IMR-90 (cell line): ENCODE measurements at regions not wholly inside any gene's neighbourhood (a gene's known extent, or its start where the extent isn't known, plus 50 kb on each side); places are given as distances from the start of the nearest gene placed in this dataset.

ENCODE experiments used
- ATAC-seq: fragments of 200-7000 bp; cut with Tn5 transposase; 2 replicates; pipeline ENCODE4 v1.9.1; 2020; ENCODE audit warnings: low read depth, mild to moderate bottlenecking, moderate library complexity
- BruUV-seq: library from RNA; stranded (reverse); fragments of 400-500 nt; replicated peaks from 2 replicates; lab custom pipeline; 2021; lab: Mats Ljungman, UMichigan
- CTCF ChIA-PET: fragments of 300-600 bp; formaldehyde crosslinking; extraction: SDS; loops from one replicate; lab custom pipeline; 2021; ENCODE audit warnings: antibody characterized with exemption; lab: Yijun Ruan, JAX
- POLR2A ChIA-PET: fragments of 300-600 bp; sonication (Branson Sonifier 250); formaldehyde crosslinking; loops from one replicate; lab custom pipeline; 2022; ENCODE audit warnings: antibody characterized with exemption; ENCODE audit not compliant: unreplicated experiment; lab: Charles Lee
- DNase-seq: peaks from one replicate; pipeline ENCODE4 v3.0.0; 2013
- H2AFZ ChIP-seq: replicated peaks from 2 replicates; pipeline ENCODE3; 2013; ENCODE audit warnings: low read length, mild to moderate bottlenecking; ENCODE audit not compliant: poor library complexity
- H2AK5ac ChIP-seq: 2 replicates; pipeline ENCODE4 v1.6.1; 2013; ENCODE audit warnings: low read depth, low read length, inconsistent platforms
- H2AK9ac ChIP-seq: replicated peaks from 2 replicates; pipeline ENCODE3; 2013; ENCODE audit warnings: mild to moderate bottlenecking, low read depth, low read length, moderate library complexity; ENCODE audit not compliant: poor library complexity
- H2BK120ac ChIP-seq: 2 replicates; pipeline ENCODE4 v1.6.1; 2013; ENCODE audit warnings: low read depth, low read length, inconsistent platforms
- H2BK15ac ChIP-seq: 3 replicates; pipeline ENCODE4 v1.6.1; 2013; ENCODE audit warnings: low read depth, low read length, inconsistent platforms
- H2BK20ac ChIP-seq: 2 replicates; pipeline ENCODE4 v1.6.1; 2013; ENCODE audit warnings: low read depth, mild to moderate bottlenecking, inconsistent platforms, low read length, moderate library complexity
- H2BK5ac ChIP-seq: 2 replicates; pipeline ENCODE4 v1.6.1; 2013; ENCODE audit warnings: mild to moderate bottlenecking, low read depth, low read length, inconsistent platforms; ENCODE audit not compliant: poor library complexity, severe bottlenecking
- H3K14ac ChIP-seq: replicated peaks from 2 replicates; pipeline ENCODE4 v1.6.1; 2013; ENCODE audit warnings: low read depth, low read length, inconsistent platforms
- H3K18ac ChIP-seq: 2 replicates; pipeline ENCODE4 v1.6.1; 2013; ENCODE audit warnings: low read depth, low read length, control low read depth
- H3K23ac ChIP-seq: 2 replicates; pipeline ENCODE4 v1.6.1; 2013; ENCODE audit warnings: low read depth, low read length, inconsistent platforms
- H3K27ac ChIP-seq: 2 replicates; pipeline ENCODE4 v1.5.1; 2013; ENCODE audit warnings: mild to moderate bottlenecking, control low read depth, low read length; ENCODE audit not compliant: insufficient read depth
- H3K27me3 ChIP-seq: 2 replicates; pipeline ENCODE4 v1.6.1; 2013; ENCODE audit warnings: low read length; ENCODE audit not compliant: control insufficient read depth, insufficient read depth
- H3K36me3 ChIP-seq: 2 replicates; pipeline ENCODE4 v1.6.1; 2013; ENCODE audit warnings: low read length, mixed read lengths; ENCODE audit not compliant: control insufficient read depth, insufficient read depth
- H3K4ac ChIP-seq: 2 replicates; pipeline ENCODE4 v1.6.1; 2013; ENCODE audit warnings: low read depth, low read length, inconsistent platforms
- H3K4me1 ChIP-seq: 2 replicates; pipeline ENCODE4 v1.6.1; 2013; ENCODE audit warnings: low read length, mixed read lengths; ENCODE audit not compliant: control insufficient read depth, insufficient read depth
- H3K4me2 ChIP-seq: 2 replicates; pipeline ENCODE4 v1.6.1; 2013; ENCODE audit warnings: low read depth, mild to moderate bottlenecking, control low read depth, low read length, moderate library complexity
- H3K4me3 ChIP-seq: 2 replicates; pipeline ENCODE4 v1.5.1; 2013; ENCODE audit warnings: low read depth, mild to moderate bottlenecking, control low read depth, low read length, moderate library complexity; ENCODE audit not compliant: insufficient read depth
- H3K56ac ChIP-seq: 2 replicates; pipeline ENCODE4 v1.6.1; 2013; ENCODE audit warnings: low read length, inconsistent platforms; ENCODE audit not compliant: insufficient read depth; ENCODE audit errors: extremely low read depth
- H3K79me1 ChIP-seq, 2 experiments: 2 replicates each; pipeline ENCODE4 v1.6.1; 2013; ENCODE audit warnings: low read length in 2 of 2, inconsistent platforms in 1 of 2, low read depth in 1 of 2
- H3K9ac ChIP-seq: 2 replicates; pipeline ENCODE4 v1.6.1; 2013; ENCODE audit warnings: low read depth, low read length, control low read depth
- H3K9me1 ChIP-seq: 2 replicates; pipeline ENCODE4 v1.6.1; 2013; ENCODE audit warnings: low read length, inconsistent platforms; ENCODE audit not compliant: insufficient read depth
- H3K9me3 ChIP-seq: 2 replicates; pipeline ENCODE4 v1.6.1; 2013; ENCODE audit warnings: low read length; ENCODE audit not compliant: control insufficient read depth, insufficient read depth
- H4K20me1 ChIP-seq: 2 replicates; pipeline ENCODE4 v1.6.1; 2013; ENCODE audit warnings: low read length, inconsistent platforms; ENCODE audit not compliant: insufficient read depth
- H4K5ac ChIP-seq: 2 replicates; pipeline ENCODE4 v1.6.1; 2013; ENCODE audit warnings: mild to moderate bottlenecking, low read depth, low read length, control low read depth
- H4K8ac ChIP-seq, 2 experiments: 2 replicates each; pipeline ENCODE4 v1.6.1; 2013; ENCODE audit warnings: low read depth in 2 of 2, low read length in 2 of 2, control low read depth in 1 of 2, inconsistent platforms in 1 of 2
- H4K91ac ChIP-seq: 2 replicates; pipeline ENCODE4 v1.6.1; 2013; ENCODE audit warnings: low read depth, low read length, inconsistent platforms; ENCODE audit not compliant: insufficient read depth
- BHLHE40 ChIP-seq: fragments of 150-350 bp; IDR thresholded peaks from 2 replicates; pipeline ENCODE4 v1.6.1; 2016; ENCODE audit warnings: mild to moderate bottlenecking, low read depth, low read length
- CEBPB ChIP-seq: IDR thresholded peaks from 2 replicates; pipeline ENCODE4 v1.6.1; 2012; ENCODE audit warnings: low read depth, low read length, improper control_type of control experiment
- CHD1 ChIP-seq: IDR thresholded peaks from 2 replicates; pipeline ENCODE4 v1.6.1; 2012; ENCODE audit warnings: low read depth, low read length, improper control_type of control experiment
- CTCF ChIP-seq: conservative IDR thresholded peaks from 2 replicates; pipeline ENCODE4 v1.5.1; 2012; ENCODE audit warnings: mild to moderate bottlenecking, low read depth, low read length, improper control_type of control experiment
- FOS ChIP-seq: fragments of 150-350 bp; IDR thresholded peaks from 2 replicates; pipeline ENCODE4 v1.6.1; 2016; ENCODE audit warnings: low read depth, low read length
- MAFK ChIP-seq: IDR thresholded peaks from 2 replicates; pipeline ENCODE4 v1.6.1; 2012; ENCODE audit warnings: low read depth, low read length, improper control_type of control experiment
- MAZ ChIP-seq: IDR thresholded peaks from 2 replicates; pipeline ENCODE4 v1.6.1; 2012; ENCODE audit warnings: low read depth, mild to moderate bottlenecking, low read length, improper control_type of control experiment, moderate library complexity, borderline replicate concordance
- MXI1 ChIP-seq: IDR thresholded peaks from 2 replicates; pipeline ENCODE4 v1.6.1; 2012; ENCODE audit warnings: low read depth, mild to moderate bottlenecking, low read length, moderate library complexity, borderline replicate concordance
- NFE2L2 ChIP-seq: fragments of 150-350 bp; IDR thresholded peaks from 2 replicates; pipeline ENCODE4 v1.6.1; 2016; ENCODE audit warnings: low read depth, mild to moderate bottlenecking, low read length
- POLR2A ChIP-seq: IDR thresholded peaks from 2 replicates; pipeline ENCODE4 v1.6.1; 2012; ENCODE audit warnings: mild to moderate bottlenecking, low read depth, low read length
- RAD21 ChIP-seq: IDR thresholded peaks from 2 replicates; pipeline ENCODE4 v1.6.1; 2012; ENCODE audit warnings: low read length, improper control_type of control experiment
- RCOR1 ChIP-seq: IDR thresholded peaks from 2 replicates; pipeline ENCODE4 v1.6.1; 2012; ENCODE audit warnings: mild to moderate bottlenecking, low read length, improper control_type of control experiment; ENCODE audit not compliant: insufficient replicate concordance
- RFX5 ChIP-seq: IDR thresholded peaks from 2 replicates; pipeline ENCODE4 v1.8.0; 2012; ENCODE audit warnings: low read depth, mild to moderate bottlenecking, low read length, moderate library complexity
- SMC3 ChIP-seq: fragments of 150-350 bp; IDR thresholded peaks from 2 replicates; pipeline ENCODE4 v1.6.1; 2016; ENCODE audit warnings: low read depth, mild to moderate bottlenecking, antibody characterized with exemption, low read length, moderate library complexity
- USF2 ChIP-seq: fragments of 150-350 bp; IDR thresholded peaks from 2 replicates; pipeline ENCODE4 v1.6.1; 2017; ENCODE audit warnings: mild to moderate bottlenecking, antibody characterized with exemption, low read length, low read depth
- WGBS, 2 experiments: methylation state at CpG; one replicate each; pipeline versions ENCODE4 v1.1.5 to v1.1.7; 2013; ENCODE audit warnings: missing lambda C conversion rate in 2 of 2; ENCODE audit not compliant: insufficient read length in 1 of 2; ENCODE audit errors: extremely low coverage in 2 of 2; 5-methylcytosine and 5-hydroxymethylcytosine counted together
- dilution Hi-C: fragments of 300-500 bp; cut with HindIII; formaldehyde crosslinking; loops from one replicate; pipeline ENCODE4 v1.14.3; 2018; ENCODE audit warnings: low sequenced_read_pairs; ENCODE audit not compliant: unreplicated experiment
- in situ Hi-C: fragments of 300-500 bp; cut with MboI; formaldehyde crosslinking; loops from 3 replicates; pipeline ENCODE4 v1.14.3; 2019; ENCODE audit warnings: low sequenced_read_pairs, inconsistent platforms, mixed read lengths
- intact Hi-C: fragments of 100-400 bp; cut with micrococcal nuclease; formaldehyde crosslinking; loops from 2 replicates; pipeline ENCODE4 v1.10.0; 2022
- TF ChIP-seq, protein P1 (sequence below): fragments of 150-350 bp; IDR thresholded peaks from 2 replicates; pipeline ENCODE4 v1.6.1; 2016; ENCODE audit warnings: low read depth, mild to moderate bottlenecking, low read length, moderate library complexity, borderline replicate concordance

DNA sequence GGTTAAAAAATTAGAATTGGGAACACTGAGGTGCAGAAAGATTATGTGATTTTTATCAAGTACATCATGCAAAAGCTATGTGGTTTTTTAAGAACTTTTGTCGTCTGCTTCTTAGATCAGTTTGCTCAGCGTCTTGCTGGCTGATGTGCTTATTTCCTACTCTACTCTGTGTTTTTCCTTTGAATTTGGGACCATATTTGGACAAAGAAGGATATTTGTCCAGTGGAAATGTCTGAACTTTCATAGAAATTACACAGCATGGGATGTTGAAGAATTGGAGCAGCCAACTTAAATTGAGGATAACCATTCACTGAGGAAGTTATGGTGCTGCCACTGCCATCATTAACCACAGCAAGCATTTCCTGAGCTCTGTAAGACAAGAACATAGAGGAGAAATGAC, 252.8 kb upstream of the HS3ST5 start:
- no peak for TF ChIP-seq MAZ
- TF ChIP-seq CTCF = no peak
- TF ChIP-seq CHD1 = no peak
- TF ChIP-seq RCOR1 = no peak
- TF ChIP-seq RAD21 = no peak
- TF ChIP-seq SMC3 = no peak
- TF ChIP-seq USF2 = no peak
- no peak for TF ChIP-seq MXI1
- no peak for TF ChIP-seq POLR2A
- no peak for TF ChIP-seq CEBPB
- TF ChIP-seq RFX5 = no peak
- no peak for TF ChIP-seq NFE2L2
- TF ChIP-seq BHLHE40 = no peak
- no peak for TF ChIP-seq FOS
- TF ChIP-seq, protein P1, sequence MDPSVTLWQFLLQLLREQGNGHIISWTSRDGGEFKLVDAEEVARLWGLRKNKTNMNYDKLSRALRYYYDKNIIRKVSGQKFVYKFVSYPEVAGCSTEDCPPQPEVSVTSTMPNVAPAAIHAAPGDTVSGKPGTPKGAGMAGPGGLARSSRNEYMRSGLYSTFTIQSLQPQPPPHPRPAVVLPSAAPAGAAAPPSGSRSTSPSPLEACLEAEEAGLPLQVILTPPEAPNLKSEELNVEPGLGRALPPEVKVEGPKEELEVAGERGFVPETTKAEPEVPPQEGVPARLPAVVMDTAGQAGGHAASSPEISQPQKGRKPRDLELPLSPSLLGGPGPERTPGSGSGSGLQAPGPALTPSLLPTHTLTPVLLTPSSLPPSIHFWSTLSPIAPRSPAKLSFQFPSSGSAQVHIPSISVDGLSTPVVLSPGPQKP = no peak
- TF ChIP-seq MAFK = no peak
- no peak for DNase-seq
- Histone ChIP-seq H2BK15ac (no peak overlapping the region), H3K56ac (no peak overlapping the region), H2BK5ac (no peak overlapping the region), H3K27me3 (no peaks in the 10 kb centered on the region), H3K14ac (no peak overlapping the region), H4K91ac (no peak overlapping the region), H3K9me1 (no peaks in the 10 kb centered on the region), H3K4me3 (no peak overlapping the region), H3K79me1 (no peaks in the 10 kb centered on the region), H3K23ac (no peak overlapping the region), H4K5ac (no peak overlapping the region), H3K9ac (no peak overlapping the region), H3K27ac (no peak overlapping the region), H3K4me2 (no peak overlapping the region), H2AFZ (no peak overlapping the region), H3K9me3 (0 out of 2 replicates have a peak, but pooled peaks cover 6% of the 10 kb centered on the region), H3K4ac (no peak overlapping the region), H4K20me1 (no peaks in the 10 kb centered on the region), H3K36me3 (no peaks in the 10 kb centered on the region), H3K18ac (no peak overlapping the region), H2BK20ac (no peak overlapping the region), H2AK9ac (no peak overlapping the region), H2BK120ac (no peak overlapping the region), H3K4me1 (no peaks in the 10 kb centered on the region), H2AK5ac (no peak overlapping the region), H4K8ac (no peak overlapping the region)
- in situ Hi-C loops = no loop called here
- ChIA-PET POLR2A (no interaction called here), CTCF (no interaction called here)
- ATAC-seq = no peak
- dilution Hi-C loops = no loop called here
- intact Hi-C loops = no loop called here
- no CpG with 5 or more reads among the region's 2 CpGs for WGBS, 2 experiments
- no TSS peak for BruUV-seq
